AG09309 (cell line): ENCODE measurements at regions not wholly inside any gene's neighbourhood (a gene's known extent, or its start where the extent isn't known, plus 50 kb on each side); places are given as distances from the start of the nearest gene placed in this dataset.

ENCODE experiments used
- DNase-seq: peaks from one replicate; pipeline ENCODE4 v3.0.0-alpha.2; 2010; ENCODE audit warnings: low read depth
- H3K4me3 ChIP-seq: 2 replicates; pipeline ENCODE4 v1.5.1; 2011; ENCODE audit warnings: mild to moderate bottlenecking, low read depth, low read length, moderate library complexity; ENCODE audit not compliant: control insufficient read depth
- TF ChIP-seq, protein P1 (sequence below): IDR thresholded peaks from 2 replicates; pipeline ENCODE4 v1.5.1; 2011; ENCODE audit warnings: mild to moderate bottlenecking, low read depth, low read length, inconsistent platforms; ENCODE audit not compliant: insufficient read depth, control insufficient read depth; ENCODE audit errors: missing control alignments

DNA sequence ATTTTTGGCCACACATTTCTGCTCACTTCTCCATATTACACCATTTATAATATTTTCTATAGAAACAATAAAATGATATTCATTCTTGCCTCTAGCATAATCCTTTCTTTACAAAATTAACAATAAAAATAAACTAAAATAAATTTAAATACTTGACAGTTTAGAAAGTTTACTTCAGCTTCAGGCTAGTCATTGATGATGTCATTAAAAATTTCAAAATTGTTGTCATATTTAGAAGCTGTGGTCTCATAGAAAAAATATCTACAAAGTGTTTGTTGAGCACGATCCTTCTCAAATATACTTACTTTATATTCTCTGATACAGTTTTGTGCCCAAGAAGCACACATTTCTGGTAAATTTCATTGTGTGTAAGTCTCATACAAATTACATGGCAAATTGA lies 717.4 kb upstream of the CITED2 start:
- TF ChIP-seq, protein P1, sequence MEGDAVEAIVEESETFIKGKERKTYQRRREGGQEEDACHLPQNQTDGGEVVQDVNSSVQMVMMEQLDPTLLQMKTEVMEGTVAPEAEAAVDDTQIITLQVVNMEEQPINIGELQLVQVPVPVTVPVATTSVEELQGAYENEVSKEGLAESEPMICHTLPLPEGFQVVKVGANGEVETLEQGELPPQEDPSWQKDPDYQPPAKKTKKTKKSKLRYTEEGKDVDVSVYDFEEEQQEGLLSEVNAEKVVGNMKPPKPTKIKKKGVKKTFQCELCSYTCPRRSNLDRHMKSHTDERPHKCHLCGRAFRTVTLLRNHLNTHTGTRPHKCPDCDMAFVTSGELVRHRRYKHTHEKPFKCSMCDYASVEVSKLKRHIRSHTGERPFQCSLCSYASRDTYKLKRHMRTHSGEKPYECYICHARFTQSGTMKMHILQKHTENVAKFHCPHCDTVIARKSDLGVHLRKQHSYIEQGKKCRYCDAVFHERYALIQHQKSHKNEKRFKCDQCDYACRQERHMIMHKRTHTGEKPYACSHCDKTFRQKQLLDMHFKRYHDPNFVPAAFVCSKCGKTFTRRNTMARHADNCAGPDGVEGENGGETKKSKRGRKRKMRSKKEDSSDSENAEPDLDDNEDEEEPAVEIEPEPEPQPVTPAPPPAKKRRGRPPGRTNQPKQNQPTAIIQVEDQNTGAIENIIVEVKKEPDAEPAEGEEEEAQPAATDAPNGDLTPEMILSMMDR: no peak
- DNase-seq: no peak

DNA sequence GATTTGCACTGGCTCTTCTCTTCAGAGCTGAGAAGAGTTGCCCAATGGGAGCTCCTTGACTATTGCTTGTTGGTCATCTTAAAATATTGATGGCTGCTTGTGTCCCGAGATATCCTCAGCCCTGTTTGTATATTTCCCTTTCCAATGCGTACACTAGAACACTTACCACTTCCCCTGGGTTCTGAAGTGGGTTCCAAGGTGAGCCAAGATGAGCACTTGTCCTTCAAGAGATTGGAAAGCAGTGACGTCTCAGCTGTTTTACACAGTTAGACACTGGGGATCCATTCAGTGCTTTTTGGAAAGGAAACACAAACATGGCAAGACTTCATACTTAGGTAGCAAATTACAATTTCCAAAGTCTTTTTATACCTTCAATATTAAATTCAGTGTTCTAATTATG lies 716.4 kb upstream of the CITED2 start:
- no peak overlapping the region for H3K4me3 ChIP-seq
- no peak for DNase-seq
- TF ChIP-seq, protein P1: no peak

More for the DNA sequence above, 717.4 kb upstream of the CITED2 start:
- no peak overlapping the region for H3K4me3 ChIP-seq

DNA sequence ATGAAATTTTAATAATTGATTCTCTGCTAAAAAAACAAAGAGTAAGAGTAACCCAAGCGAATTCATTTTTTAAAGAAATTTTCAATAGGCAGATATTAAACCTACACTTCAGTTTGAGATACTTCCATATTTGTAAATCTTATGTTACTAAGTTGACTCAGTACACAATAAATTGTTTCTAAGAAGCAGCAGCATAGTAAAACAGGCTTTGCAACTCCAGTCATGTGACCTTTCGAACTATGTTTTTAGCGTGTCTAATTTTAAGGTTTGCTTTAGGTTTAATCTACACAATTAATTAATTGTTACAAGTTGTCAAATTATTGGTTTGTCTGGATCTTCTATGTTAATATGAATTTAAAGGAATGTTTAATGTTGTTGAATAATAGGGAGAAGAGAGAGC lies 708.9 kb upstream of the CITED2 start:
- DNase-seq: no peak

DNA sequence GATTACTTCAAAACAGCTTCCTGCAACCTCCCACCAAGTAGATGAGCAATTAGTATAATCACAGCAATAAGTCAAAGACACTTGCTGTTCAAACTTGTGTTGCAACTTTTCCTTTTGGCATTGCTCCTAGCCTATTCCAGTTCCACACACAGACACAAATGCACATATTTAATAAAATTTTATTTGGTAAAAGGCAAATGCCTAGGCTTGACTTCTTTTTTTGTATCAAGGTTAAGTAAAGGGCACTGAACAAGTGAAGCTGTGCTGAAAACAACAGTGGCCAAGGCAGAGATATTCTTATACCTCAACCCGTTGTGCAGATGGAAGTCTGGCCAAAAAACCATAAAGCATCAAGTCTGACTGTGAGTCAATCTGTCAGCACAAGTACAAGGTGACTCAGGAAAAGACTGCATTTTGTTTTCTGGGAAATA lies 708.4 kb upstream of the CITED2 start:
- no peak overlapping the region for H3K4me3 ChIP-seq
- TF ChIP-seq, protein P1: no peak
- DNase-seq: no peak

More for the DNA sequence above, 708.9 kb upstream of the CITED2 start:
- no peak overlapping the region for H3K4me3 ChIP-seq
- TF ChIP-seq, protein P1: no peak

DNA sequence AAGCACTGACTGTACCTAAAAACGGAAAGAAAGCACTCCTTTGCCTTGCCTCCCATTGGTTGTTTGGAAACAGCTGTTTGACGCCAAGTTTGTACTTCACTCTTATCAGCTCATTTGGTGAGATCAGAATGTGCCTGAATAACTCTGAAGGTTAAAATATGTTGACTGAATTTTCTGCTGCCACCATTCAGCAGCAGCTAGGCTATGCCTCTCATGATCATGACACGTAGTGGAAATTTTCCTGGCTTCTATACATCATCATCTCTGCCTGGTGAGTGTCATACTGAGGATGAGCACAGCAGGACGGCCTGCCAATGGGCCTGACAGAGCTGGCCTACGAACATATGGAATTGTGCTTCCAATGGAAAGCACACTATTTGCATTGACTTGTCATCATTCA lies 704.9 kb upstream of the CITED2 start:
- TF ChIP-seq, protein P1: no peak
- DNase-seq: no peak
- H3K4me3 ChIP-seq: no peak overlapping the region

DNA sequence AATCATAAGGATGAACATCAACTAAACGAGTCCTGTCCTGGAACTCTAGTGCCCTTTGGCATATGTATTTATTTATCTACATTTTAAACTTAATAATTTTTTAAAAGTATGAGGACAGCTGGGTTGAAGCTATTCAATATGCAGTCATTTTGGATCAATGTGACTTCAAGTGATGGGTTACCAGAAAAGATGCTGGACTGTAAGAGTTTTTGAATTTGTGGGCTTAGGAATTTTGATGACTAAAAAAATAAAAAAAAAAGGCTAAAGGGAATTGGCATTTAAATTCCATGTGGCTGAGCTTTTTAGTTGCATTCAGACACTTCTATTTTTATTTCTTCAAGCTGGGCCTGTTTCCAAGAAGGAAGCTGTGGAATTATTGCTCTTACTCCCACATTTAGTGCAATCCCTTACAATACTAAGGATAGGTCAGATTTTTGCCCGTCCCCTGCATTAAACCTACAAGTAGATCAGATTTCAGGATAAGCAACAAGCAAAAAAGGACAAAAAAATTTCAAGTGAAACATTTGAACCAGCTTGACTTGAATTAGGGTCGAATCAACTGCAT lies 704.2 kb upstream of the CITED2 start:
- no peak overlapping the region for H3K4me3 ChIP-seq
- peak; percentile 98 for DNase-seq
- TF ChIP-seq, protein P1: no peak
